ENCODE measurements at regions not wholly inside any gene's neighbourhood (a gene's known extent, or its start where the extent isn't known, plus 50 kb on each side); places are given as distances from the start of the nearest gene placed in this dataset.

- TF ChIP-seq, protein P1, sequence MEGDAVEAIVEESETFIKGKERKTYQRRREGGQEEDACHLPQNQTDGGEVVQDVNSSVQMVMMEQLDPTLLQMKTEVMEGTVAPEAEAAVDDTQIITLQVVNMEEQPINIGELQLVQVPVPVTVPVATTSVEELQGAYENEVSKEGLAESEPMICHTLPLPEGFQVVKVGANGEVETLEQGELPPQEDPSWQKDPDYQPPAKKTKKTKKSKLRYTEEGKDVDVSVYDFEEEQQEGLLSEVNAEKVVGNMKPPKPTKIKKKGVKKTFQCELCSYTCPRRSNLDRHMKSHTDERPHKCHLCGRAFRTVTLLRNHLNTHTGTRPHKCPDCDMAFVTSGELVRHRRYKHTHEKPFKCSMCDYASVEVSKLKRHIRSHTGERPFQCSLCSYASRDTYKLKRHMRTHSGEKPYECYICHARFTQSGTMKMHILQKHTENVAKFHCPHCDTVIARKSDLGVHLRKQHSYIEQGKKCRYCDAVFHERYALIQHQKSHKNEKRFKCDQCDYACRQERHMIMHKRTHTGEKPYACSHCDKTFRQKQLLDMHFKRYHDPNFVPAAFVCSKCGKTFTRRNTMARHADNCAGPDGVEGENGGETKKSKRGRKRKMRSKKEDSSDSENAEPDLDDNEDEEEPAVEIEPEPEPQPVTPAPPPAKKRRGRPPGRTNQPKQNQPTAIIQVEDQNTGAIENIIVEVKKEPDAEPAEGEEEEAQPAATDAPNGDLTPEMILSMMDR (IDR thresholded peaks at IDR 0.05), result no peak
- TF ChIP-seq POLR2A (IDR thresholded peaks at IDR 0.05), result no peak
These were observed 196.3 kb downstream of the SETD4 start for GRCh38 chr21:35864039-35864438.
